ENCODE measurements at regions not wholly inside any gene's neighbourhood (a gene's known extent, or its start where the extent isn't known, plus 50 kb on each side); places are given as distances from the start of the nearest gene placed in this dataset.

- TF ChIP-seq CTCF (IDR thresholded peaks at IDR 0.05 in 2 of 3, conservative IDR thresholded peaks at IDR 0.05 in 1 of 3; ENCODE audit: borderline replicate concordance in 1 of 3, insufficient read depth in 1 of 3, low read depth in 2 of 3, low read length in 2 of 3) (no peak), POLR2A (IDR thresholded peaks at IDR 0.05; ENCODE audit: borderline replicate concordance, extremely low read depth, insufficient read depth, insufficient read length) (no peak), EZH2phosphoT487 (IDR thresholded peaks at IDR 0.05; ENCODE audit: borderline replicate concordance) (no peak)
Measured at GRCh38 chr22:48511211-48511610, 1316.5 kb downstream of the BRD1 start.
